GM23248 (cell line): ENCODE measurements at regions not wholly inside any gene's neighbourhood (a gene's known extent, or its start where the extent isn't known, plus 50 kb on each side); places are given as distances from the start of the nearest gene placed in this dataset.

ENCODE experiments used
- DNase-seq: peaks from one replicate; pipeline ENCODE4 v3.0.0-alpha.2; 2015
- H2AFZ ChIP-seq: fragments of 200-600 bp; sonication (generic); 2 replicates; pipeline ENCODE4 v1.6.1; 2016; ENCODE audit warnings: antibody characterized with exemption
- H3F3A ChIP-seq: fragments of 200-600 bp; sonication (generic); 2 replicates; pipeline ENCODE4 v1.6.1; 2016; ENCODE audit warnings: mild to moderate bottlenecking, antibody characterized with exemption, mixed run types; ENCODE audit not compliant: insufficient read depth
- H3K27ac ChIP-seq: fragments of 200-600 bp; sonication (generic); 2 replicates; pipeline ENCODE4 v1.5.1; 2016; ENCODE audit warnings: mild to moderate bottlenecking
- H3K27me3 ChIP-seq: fragments of 200-600 bp; sonication (generic); replicated peaks from 2 replicates; pipeline ENCODE4 v1.6.1; 2016; ENCODE audit warnings: mild to moderate bottlenecking; ENCODE audit not compliant: insufficient read depth
- H3K36me3 ChIP-seq: fragments of 200-600 bp; sonication (generic); 2 replicates; pipeline ENCODE4 v1.6.1; 2016; ENCODE audit warnings: low read depth, mild to moderate bottlenecking
- H3K4me1 ChIP-seq: fragments of 200-600 bp; sonication (generic); 2 replicates; pipeline ENCODE4 v1.6.1; 2016; ENCODE audit warnings: mild to moderate bottlenecking; ENCODE audit not compliant: insufficient read depth
- H3K4me2 ChIP-seq: fragments of 200-600 bp; sonication (generic); one replicate; pipeline ENCODE4 v1.6.1; 2016; ENCODE audit warnings: mild to moderate bottlenecking; ENCODE audit not compliant: unreplicated experiment
- H3K4me3 ChIP-seq: fragments of 200-600 bp; sonication (generic); 2 replicates; pipeline ENCODE4 v1.5.1; 2016; ENCODE audit warnings: mild to moderate bottlenecking
- H3K79me2 ChIP-seq: fragments of 200-600 bp; sonication (generic); 2 replicates; pipeline ENCODE4 v1.6.1; 2016; ENCODE audit warnings: mild to moderate bottlenecking; ENCODE audit not compliant: insufficient read depth
- H3K9ac ChIP-seq: fragments of 200-600 bp; sonication (generic); 2 replicates; pipeline ENCODE4 v1.6.1; 2016; ENCODE audit warnings: mild to moderate bottlenecking
- H3K9me2 ChIP-seq: fragments of 200-600 bp; sonication (generic); 2 replicates; pipeline ENCODE4 v1.6.1; 2016; ENCODE audit warnings: mixed run types, mild to moderate bottlenecking, moderate library complexity; ENCODE audit not compliant: insufficient read depth
- H3K9me3 ChIP-seq: fragments of 200-600 bp; sonication (generic); one replicate; pipeline ENCODE4 v1.6.1; 2017; ENCODE audit warnings: low read depth
- H4K20me1 ChIP-seq: fragments of 200-600 bp; sonication (generic); 2 replicates; pipeline ENCODE4 v1.6.0; 2016; ENCODE audit not compliant: insufficient read depth
- EZH2 ChIP-seq: fragments of 200-600 bp; sonication (generic); IDR thresholded peaks from 2 replicates; pipeline ENCODE4 v1.6.1; 2018; ENCODE audit warnings: antibody characterized with exemption, mild to moderate bottlenecking; ENCODE audit not compliant: insufficient read depth, poor library complexity, severe bottlenecking
- EZH2phosphoT487 ChIP-seq: fragments of 200-600 bp; sonication (generic); IDR thresholded peaks from 2 replicates; pipeline ENCODE4 v1.6.1; 2018; ENCODE audit warnings: antibody characterized with exemption, moderate library complexity, mild to moderate bottlenecking, low read depth; ENCODE audit not compliant: insufficient read depth
- WGBS, 2 experiments: methylation state at CpG; one replicate each; pipeline ENCODE4 v1.1.6; 2015 to 2017; ENCODE audit warnings: low lambda C conversion rate in 2 of 2, low coverage in 1 of 2; ENCODE audit errors: missing lambda C conversion rate in 2 of 2; 5-methylcytosine and 5-hydroxymethylcytosine counted together
- in situ Hi-C: fragments of 300-500 bp; cut with MboI; formaldehyde crosslinking; loops from 2 replicates; pipeline ENCODE4 v1.15.0; 2020

GRCh38 chr4:160213366-160213765 is 1110.5 kb downstream of the RAPGEF2 start:
- 0 to 6% methylated on average over 1 of the region's 1 CpG for WGBS, 2 experiments
- H2AFZ ChIP-seq: no peak overlapping the region
- no peaks in the 10 kb centered on the region for H3K27me3 ChIP-seq
- H3K79me2 ChIP-seq: no peaks in the 10 kb centered on the region
- no peaks in the 10 kb centered on the region for H3K36me3 ChIP-seq
- H3K27ac ChIP-seq: no peak overlapping the region
- H3K9me2 ChIP-seq: no peaks in the 10 kb centered on the region
- H3K9me3 ChIP-seq: peaks cover 2% of the 10 kb centered on the region
- H4K20me1 ChIP-seq: no peaks in the 10 kb centered on the region
- H3K9ac ChIP-seq: no peak overlapping the region
- no peak overlapping the region for H3K4me2 ChIP-seq
- no peaks in the 10 kb centered on the region for H3F3A ChIP-seq
- no peaks in the 10 kb centered on the region for H3K4me1 ChIP-seq
- in situ Hi-C loops: no loop called here
- no peak for DNase-seq
- H3K4me3 ChIP-seq: no peak overlapping the region
- TF ChIP-seq EZH2phosphoT487: no peak
- no peak for TF ChIP-seq EZH2

- Histone ChIP-seq H3K4me2 (no peak overlapping the region), H3F3A (no peaks in the 10 kb centered on the region), H3K27me3 (no peaks in the 10 kb centered on the region), H3K4me3 (no peak overlapping the region), H3K9me3 (peaks cover 2% of the 10 kb centered on the region), H3K4me1 (no peaks in the 10 kb centered on the region), H4K20me1 (no peaks in the 10 kb centered on the region), H3K79me2 (no peaks in the 10 kb centered on the region), H3K9ac (no peak overlapping the region), H3K36me3 (no peaks in the 10 kb centered on the region), H3K9me2 (no peaks in the 10 kb centered on the region), H3K27ac (no peak overlapping the region), H2AFZ (no peak overlapping the region)
- no peak for DNase-seq
- in situ Hi-C loops: no loop called here
- WGBS, 2 experiments: 13% methylated on average over 1 of the region's 1 CpG
- no peak for TF ChIP-seq EZH2
- no peak for TF ChIP-seq EZH2phosphoT487
Measured at GRCh38 chr4:160217352-160217751, 1114.5 kb downstream of the RAPGEF2 start.

GRCh38 chr4:160224049-160224448 is 1121.2 kb downstream of the RAPGEF2 start:
- Histone ChIP-seq H3K27ac (no peak overlapping the region), H3K9me3 (no peaks in the 10 kb centered on the region), H3K79me2 (no peaks in the 10 kb centered on the region), H3K27me3 (no peaks in the 10 kb centered on the region), H2AFZ (no peak overlapping the region), H3K4me2 (no peak overlapping the region), H3K9ac (no peak overlapping the region), H3F3A (no peaks in the 10 kb centered on the region), H3K4me3 (no peak overlapping the region), H4K20me1 (no peaks in the 10 kb centered on the region), H3K9me2 (no peaks in the 10 kb centered on the region), H3K4me1 (no peaks in the 10 kb centered on the region), H3K36me3 (no peaks in the 10 kb centered on the region)
- in situ Hi-C loops: no loop called here
- 17 to 26% methylated on average over 3 of the region's 3 CpGs for WGBS, 2 experiments
- no peak for DNase-seq
- TF ChIP-seq EZH2: no peak

- Histone ChIP-seq H3K36me3 (no peaks in the 10 kb centered on the region), H3K9me3 (no peaks in the 10 kb centered on the region), H3K79me2 (no peaks in the 10 kb centered on the region), H3K4me2 (no peak overlapping the region), H4K20me1 (no peaks in the 10 kb centered on the region), H3K9ac (no peak overlapping the region), H3K27me3 (no peaks in the 10 kb centered on the region), H2AFZ (no peak overlapping the region), H3K9me2 (no peaks in the 10 kb centered on the region), H3K4me1 (no peaks in the 10 kb centered on the region), H3F3A (no peaks in the 10 kb centered on the region), H3K27ac (no peak overlapping the region), H3K4me3 (no peak overlapping the region)
- in situ Hi-C loops: no loop called here
- DNase-seq: no peak
- 28 to 33% methylated on average over 3 of the region's 3 CpGs for WGBS, 2 experiments
- TF ChIP-seq EZH2: no peak
- no peak for TF ChIP-seq EZH2phosphoT487
Measured at GRCh38 chr4:160233141-160233540, 1130.3 kb downstream of the RAPGEF2 start.

- H3K36me3 ChIP-seq: no peaks in the 10 kb centered on the region
- H3K9me2 ChIP-seq: no peaks in the 10 kb centered on the region
- H3F3A ChIP-seq: no peaks in the 10 kb centered on the region
- TF ChIP-seq EZH2: no peak
- no peak for TF ChIP-seq EZH2phosphoT487
- H3K27me3 ChIP-seq: no peaks in the 10 kb centered on the region
- no peak for DNase-seq
- H3K79me2 ChIP-seq: no peaks in the 10 kb centered on the region
- no peak overlapping the region for H2AFZ ChIP-seq
- no peak overlapping the region for H3K4me2 ChIP-seq
- no peaks in the 10 kb centered on the region for H3K9me3 ChIP-seq
- no peak overlapping the region for H3K9ac ChIP-seq
- no peak overlapping the region for H3K27ac ChIP-seq
- no peaks in the 10 kb centered on the region for H4K20me1 ChIP-seq
- WGBS, 2 experiments: 2% methylated on average over 2 of the region's 2 CpGs
- H3K4me1 ChIP-seq: no peaks in the 10 kb centered on the region
- in situ Hi-C loops: no loop called here
- H3K4me3 ChIP-seq: no peak overlapping the region
Measured at GRCh38 chr4:160235285-160235684, 1132.4 kb downstream of the RAPGEF2 start.
